GM23338 (cell line): ENCODE measurements at regions not wholly inside any gene's neighbourhood (a gene's known extent, or its start where the extent isn't known, plus 50 kb on each side); places are given as distances from the start of the nearest gene placed in this dataset.

Experiments used
- EZH2 ChIP-seq: fragments of 200-600 bp; sonication (generic); IDR thresholded peaks from one replicate; pipeline ENCODE4 v1.8.0; 2017; ENCODE audit warnings: antibody characterized with exemption, mild to moderate bottlenecking, low read depth; ENCODE audit not compliant: unreplicated experiment
- POLR2AphosphoS5 ChIP-seq: IDR thresholded peaks from 2 replicates; pipeline ENCODE4 v1.6.1; 2016; ENCODE audit warnings: antibody characterized with exemption, low read depth
- TF ChIP-seq, protein P1 (sequence below), 2 experiments: fragments of 200-600 bp in 1 of 2; sonication (generic) in 1 of 2; conservative IDR thresholded peaks; 2 replicates each; pipeline versions ENCODE4 v1.5.1 to v1.6.1; 2016 to 2017; ENCODE audit warnings: antibody characterized with exemption in 2 of 2, low read depth in 2 of 2, mild to moderate bottlenecking in 2 of 2, moderate library complexity in 1 of 2

DNA sequence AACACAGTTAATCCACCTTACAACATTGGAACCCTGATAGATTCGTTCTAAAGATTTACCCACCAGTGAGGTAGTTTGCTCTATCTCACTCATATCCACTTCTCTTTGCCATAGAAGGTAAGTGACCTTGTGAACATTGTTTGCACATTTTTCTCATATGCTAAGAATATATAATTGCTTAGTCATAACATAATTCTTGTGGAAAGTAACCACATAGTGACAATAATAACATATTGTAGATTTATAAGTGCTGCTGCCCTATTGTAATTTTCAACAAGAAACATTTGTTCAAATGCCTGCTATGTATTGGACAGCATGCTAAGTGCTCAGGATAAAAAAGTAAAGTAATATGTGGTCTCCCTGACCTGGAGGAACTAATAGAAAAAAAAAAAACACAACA, 554.2 kb upstream of the KCNMB2 start:
- TF ChIP-seq, protein P1, sequence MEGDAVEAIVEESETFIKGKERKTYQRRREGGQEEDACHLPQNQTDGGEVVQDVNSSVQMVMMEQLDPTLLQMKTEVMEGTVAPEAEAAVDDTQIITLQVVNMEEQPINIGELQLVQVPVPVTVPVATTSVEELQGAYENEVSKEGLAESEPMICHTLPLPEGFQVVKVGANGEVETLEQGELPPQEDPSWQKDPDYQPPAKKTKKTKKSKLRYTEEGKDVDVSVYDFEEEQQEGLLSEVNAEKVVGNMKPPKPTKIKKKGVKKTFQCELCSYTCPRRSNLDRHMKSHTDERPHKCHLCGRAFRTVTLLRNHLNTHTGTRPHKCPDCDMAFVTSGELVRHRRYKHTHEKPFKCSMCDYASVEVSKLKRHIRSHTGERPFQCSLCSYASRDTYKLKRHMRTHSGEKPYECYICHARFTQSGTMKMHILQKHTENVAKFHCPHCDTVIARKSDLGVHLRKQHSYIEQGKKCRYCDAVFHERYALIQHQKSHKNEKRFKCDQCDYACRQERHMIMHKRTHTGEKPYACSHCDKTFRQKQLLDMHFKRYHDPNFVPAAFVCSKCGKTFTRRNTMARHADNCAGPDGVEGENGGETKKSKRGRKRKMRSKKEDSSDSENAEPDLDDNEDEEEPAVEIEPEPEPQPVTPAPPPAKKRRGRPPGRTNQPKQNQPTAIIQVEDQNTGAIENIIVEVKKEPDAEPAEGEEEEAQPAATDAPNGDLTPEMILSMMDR (conservative IDR thresholded peaks at IDR 0.05; ENCODE audit: low read depth in 2 of 2): no peak
- TF ChIP-seq EZH2 (no peak), POLR2AphosphoS5 (no peak)
